GM12878 (cell line): ENCODE measurements at regions not wholly inside any gene's neighbourhood (a gene's known extent, or its start where the extent isn't known, plus 50 kb on each side); places are given as distances from the start of the nearest gene placed in this dataset.

ENCODE experiments used
- ATAC-seq: fragments of 200-7000 bp; cut with Tn5 transposase; 3 replicates; pipeline ENCODE4 v1.9.1; 2020; ENCODE audit warnings: mild to moderate bottlenecking, moderate library complexity
- BruUV-seq: library from RNA; stranded (reverse); fragments of 400-500 nt; replicated peaks from 2 replicates; lab custom pipeline; 2021; lab: Mats Ljungman, UMichigan
- CTCF ChIA-PET: fragments of 300-600 bp; sonication (Branson Sonifier 250); formaldehyde crosslinking; extraction: SDS; loops from one replicate; lab custom pipeline; 2021; ENCODE audit warnings: inconsistent platforms; lab: Yijun Ruan, JAX
- POLR2A ChIA-PET: fragments of 350-600 bp; formaldehyde crosslinking; extraction: SDS; loops from one replicate; lab custom pipeline; 2021; ENCODE audit warnings: inconsistent platforms; lab: Charles Lee
- RAD21 ChIA-PET: fragments of 300-600 bp; sonication (Branson Sonifier 250); formaldehyde crosslinking; loops from one replicate; lab custom pipeline; 2023; ENCODE audit warnings: antibody characterized with exemption; ENCODE audit not compliant: unreplicated experiment; lab: Charles Lee
- SMC1A ChIA-PET: fragments of 300-600 bp; sonication (Branson Sonifier 250); formaldehyde crosslinking; loops from one replicate; lab custom pipeline; 2023; ENCODE audit not compliant: unreplicated experiment, uncharacterized antibody; lab: Charles Lee
- DNase-seq: peaks from one replicate; pipeline ENCODE4 v3.0.0-alpha.2; 2011; ENCODE audit warnings: low read depth, low spot score
- FAIRE-seq: peaks from 3 replicates; lab custom pipeline; 2011; peaks lifted over from hg19 to GRCh38; lab: Jason Lieb, UNC
- H2AFZ ChIP-seq: 2 replicates; pipeline ENCODE4 v1.6.0; 2011; ENCODE audit warnings: low read depth, low read length, control low read depth; ENCODE audit not compliant: control insufficient read depth
- H3K27ac ChIP-seq: 2 replicates; pipeline ENCODE4 v1.5.1; 2011; ENCODE audit warnings: control low read depth; ENCODE audit not compliant: control insufficient read depth, insufficient read depth
- H3K27me3 ChIP-seq, 2 experiments: replicated peaks in 1 of 2; 2 replicates each; pipeline versions ENCODE4 v1.6.0 to v1.6.1; 2011; ENCODE audit warnings: low read length in 1 of 2; ENCODE audit not compliant: control insufficient read depth in 2 of 2, insufficient read depth in 2 of 2
- H3K36me3 ChIP-seq, 2 experiments: 2 replicates each; pipeline ENCODE4 v1.5.1; 2011; ENCODE audit warnings: low read length in 1 of 2; ENCODE audit not compliant: control insufficient read depth in 2 of 2, insufficient read depth in 2 of 2
- H3K4me1 ChIP-seq: 2 replicates; pipeline ENCODE4 v1.6.1; 2011; ENCODE audit warnings: mild to moderate bottlenecking, low read length, moderate library complexity, mixed read lengths; ENCODE audit not compliant: control insufficient read depth, insufficient read depth
- H3K4me2 ChIP-seq: 2 replicates; pipeline ENCODE4 v1.6.0; 2011; ENCODE audit warnings: control low read depth; ENCODE audit not compliant: control insufficient read depth, insufficient read depth
- H3K4me3 ChIP-seq: fragments of 200-600 bp; sonication (generic); 2 replicates; pipeline ENCODE4 v1.5.1; 2016
- H3K79me2 ChIP-seq: 2 replicates; pipeline ENCODE4 v1.6.0; 2011; ENCODE audit warnings: low read length; ENCODE audit not compliant: control insufficient read depth, insufficient read depth
- H3K9ac ChIP-seq: 2 replicates; pipeline ENCODE4 v1.8.0; 2011; ENCODE audit warnings: low read length, control low read depth, mixed read lengths; ENCODE audit not compliant: control insufficient read depth, insufficient read depth
- H3K9me3 ChIP-seq: replicated peaks from 3 replicates; pipeline ENCODE4 v1.5.1; 2011; ENCODE audit warnings: mild to moderate bottlenecking, low read length; ENCODE audit not compliant: control insufficient read depth, insufficient read depth
- H4K20me1 ChIP-seq: 2 replicates; pipeline ENCODE4 v1.6.0; 2011; ENCODE audit not compliant: control insufficient read depth, insufficient read depth
- CHD2 ChIP-seq: IDR thresholded peaks from 2 replicates; pipeline ENCODE4 v1.6.1; 2011; ENCODE audit warnings: low read depth, low read length, improper control_type of control experiment, borderline replicate concordance
- FOS ChIP-seq: IDR thresholded peaks from 3 replicates; pipeline ENCODE4 v1.6.1; 2011; ENCODE audit warnings: borderline replicate concordance; ENCODE audit not compliant: insufficient read length; ENCODE audit errors: extremely low read depth
- HCFC1 ChIP-seq: fragments of 150-350 bp; IDR thresholded peaks from 2 replicates; pipeline ENCODE4 v1.6.1; 2014; ENCODE audit warnings: low read length
- JUNB ChIP-seq: IDR thresholded peaks from 2 replicates; pipeline ENCODE4 v1.6.1; 2016; ENCODE audit warnings: antibody characterized with exemption, mild to moderate bottlenecking
- KLF5 ChIP-seq: fragments of 450-650 bp; IDR thresholded peaks from 2 replicates; pipeline ENCODE4 v1.6.1; 2014; ENCODE audit warnings: mild to moderate bottlenecking; ENCODE audit not compliant: partially characterized antibody
- PAX5 ChIP-seq: IDR thresholded peaks from 2 replicates; pipeline ENCODE4 v1.6.1; 2011; ENCODE audit warnings: low read depth, low read length, borderline replicate concordance
- SMC3 ChIP-seq: IDR thresholded peaks from 2 replicates; pipeline ENCODE4 v1.6.1; 2011; ENCODE audit warnings: low read length, improper control_type of control experiment, borderline replicate concordance
- ZBED1 ChIP-seq: IDR thresholded peaks from 2 replicates; pipeline ENCODE4 v1.6.1; 2016; ENCODE audit warnings: borderline replicate concordance
- WGBS: methylation state at CpG from one replicate; pipeline ENCODE4 v1.1.6; 2016; ENCODE audit warnings: low lambda C conversion rate; ENCODE audit not compliant: insufficient replicate concordance, insufficient coverage; ENCODE audit errors: missing lambda C conversion rate; 5-methylcytosine and 5-hydroxymethylcytosine counted together
- in situ Hi-C: fragments of 300-500 bp; cut with MboI; formaldehyde crosslinking; loops from 9 replicates; pipeline ENCODE4 v1.14.3; 2018; ENCODE audit warnings: mixed read lengths
- intact Hi-C: fragments of 100-400 bp; cut with micrococcal nuclease; formaldehyde crosslinking; loops from one replicate; pipeline ENCODE4 v1.14.2; 2022; ENCODE audit not compliant: unreplicated experiment

- intact Hi-C loops (no loop called here), in situ Hi-C loops (no loop called here)
- Histone ChIP-seq H4K20me1 (no peaks in the 10 kb centered on the region), H3K9me3 (no peaks in the 10 kb centered on the region), H2AFZ (no peak overlapping the region), H3K9ac (no peak overlapping the region), H3K4me1 (peaks cover 4% of the 10 kb centered on the region; the same call in 1 of the 2 replicates), H3K27ac (no peak overlapping the region), H3K27me3 (no peaks in the 10 kb centered on the region), H3K4me2 (no peak overlapping the region), H3K4me3 (no peak overlapping the region), H3K79me2 (no peaks in the 10 kb centered on the region), H3K36me3 (no peaks in the 10 kb centered on the region)
- CTCF ChIA-PET = no interaction called here
- ATAC-seq = no peak
- no TSS peak for BruUV-seq
- FAIRE-seq = no peak
- no peak for TF ChIP-seq KLF5
- TF ChIP-seq SMC3 = no peak
- TF ChIP-seq HCFC1 = no peak
- SMC1A ChIA-PET = no interaction called here
- RAD21 ChIA-PET = no interaction called here
- DNase-seq = no peak
- 73% methylated on average over 17 of the region's 17 CpGs for WGBS
- POLR2A ChIA-PET = interaction anchor here (0.7 kb wide), 1 partner anchor 13 kb away, joined by 4 read pairs; no protein-coding TSS in a partner anchor
These were observed 150.5 kb upstream of the XPO1 start for GRCh38 chr2:61688369-61689334.

GRCh38 chr2:61679096-61679495 is 140.9 kb upstream of the XPO1 start:
- no peaks in the 10 kb centered on the region for H3K27me3 ChIP-seq
- TF ChIP-seq FOS (no peak), JUNB (no peak), PAX5 (no peak), CHD2 (no peak), ZBED1 (no peak)
- intact Hi-C loops = no loop called here
- DNase-seq (no peak), ATAC-seq (no peak), FAIRE-seq (no peak)
- in situ Hi-C loops = no loop called here
- SMC1A ChIA-PET = interaction anchor here (2.3 kb wide), 1 partner anchor 9 kb away, joined by 13 read pairs; no protein-coding TSS in a partner anchor
- H4K20me1 ChIP-seq = no peaks in the 10 kb centered on the region
- H3K27ac ChIP-seq = no peak overlapping the region
- no peak overlapping the region for H3K9ac ChIP-seq
- WGBS = 76% methylated on average over 5 of the region's 5 CpGs
- H3K4me3 ChIP-seq = no peak overlapping the region
- CTCF ChIA-PET = interaction anchor here (1.1 to 1.3 kb wide), 3 partner anchors 19 to 253 kb away, joined by 3 to 4 read pairs (median 3); no protein-coding TSS in a partner anchor
- no peaks in the 10 kb centered on the region for H3K79me2 ChIP-seq
- H3K36me3 ChIP-seq = no peaks in the 10 kb centered on the region
- RAD21 ChIA-PET = no interaction called here
- H3K4me1 ChIP-seq = no peaks in the 10 kb centered on the region
- peaks cover 7% of the 10 kb centered on the region; the same call in 2 of the 3 replicates for H3K9me3 ChIP-seq
- H3K4me2 ChIP-seq = no peak overlapping the region
- POLR2A ChIA-PET = interaction anchor here (0.6 kb wide), 1 partner anchor 163 kb away, joined by 3 read pairs; no protein-coding TSS in a partner anchor
- H2AFZ ChIP-seq = no peak overlapping the region
- BruUV-seq = no TSS peak
